Endometrial microvascular endothelial cells (primary cell): ENCODE measurements at regions not wholly inside any gene's neighbourhood (a gene's known extent, or its start where the extent isn't known, plus 50 kb on each side); places are given as distances from the start of the nearest gene placed in this dataset.

Experiments used
- in situ Hi-C: cut with HindIII; loops from 2 replicates; pipeline ENCODE4 v1.10.0; 2017; ENCODE audit warnings: low sequenced_read_pairs, low pct_unique_long_range_greater_than_20kb; ENCODE audit errors: inconsistent ontology term

DNA sequence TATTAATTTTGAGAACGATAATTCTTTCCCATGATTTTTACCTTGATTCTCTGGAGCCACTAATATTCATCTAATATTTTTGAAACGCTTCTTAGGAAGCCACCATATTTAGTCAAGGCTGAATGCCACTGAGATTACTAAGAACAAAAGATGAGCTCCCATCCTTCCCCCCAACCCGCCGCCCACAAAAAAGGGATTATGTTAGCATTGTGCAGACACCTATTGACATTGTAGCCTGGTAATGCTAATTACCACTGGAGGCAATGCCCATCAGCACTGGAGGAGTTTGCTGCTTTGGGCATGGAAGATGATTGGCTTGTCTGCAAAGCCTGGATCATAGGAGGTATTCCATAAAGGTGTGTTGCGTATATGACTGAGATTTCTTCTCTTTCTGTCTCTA, 739.1 kb upstream of the WWC1 start:
- in situ Hi-C loops, result no loop called here

DNA sequence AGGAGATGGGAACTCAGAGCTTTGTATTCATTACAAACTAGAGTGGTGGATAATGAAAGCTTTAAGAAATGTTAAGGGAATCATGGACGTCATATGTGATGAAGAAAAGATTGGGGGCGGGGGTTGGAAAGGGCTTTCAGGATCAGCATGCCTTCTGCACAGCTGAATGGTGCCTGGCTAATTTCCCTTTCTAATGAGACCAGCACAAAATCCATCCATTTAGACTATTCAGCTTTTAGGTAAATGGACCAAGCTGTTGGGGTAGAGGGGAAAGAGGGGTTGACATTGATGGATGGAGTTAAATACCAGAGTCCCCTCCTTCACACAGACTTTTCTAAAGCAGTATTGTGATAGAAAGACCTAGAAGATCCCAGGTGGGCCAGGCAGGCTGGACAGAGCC, 737.9 kb upstream of the WWC1 start:
- in situ Hi-C loops, result no loop called here

DNA sequence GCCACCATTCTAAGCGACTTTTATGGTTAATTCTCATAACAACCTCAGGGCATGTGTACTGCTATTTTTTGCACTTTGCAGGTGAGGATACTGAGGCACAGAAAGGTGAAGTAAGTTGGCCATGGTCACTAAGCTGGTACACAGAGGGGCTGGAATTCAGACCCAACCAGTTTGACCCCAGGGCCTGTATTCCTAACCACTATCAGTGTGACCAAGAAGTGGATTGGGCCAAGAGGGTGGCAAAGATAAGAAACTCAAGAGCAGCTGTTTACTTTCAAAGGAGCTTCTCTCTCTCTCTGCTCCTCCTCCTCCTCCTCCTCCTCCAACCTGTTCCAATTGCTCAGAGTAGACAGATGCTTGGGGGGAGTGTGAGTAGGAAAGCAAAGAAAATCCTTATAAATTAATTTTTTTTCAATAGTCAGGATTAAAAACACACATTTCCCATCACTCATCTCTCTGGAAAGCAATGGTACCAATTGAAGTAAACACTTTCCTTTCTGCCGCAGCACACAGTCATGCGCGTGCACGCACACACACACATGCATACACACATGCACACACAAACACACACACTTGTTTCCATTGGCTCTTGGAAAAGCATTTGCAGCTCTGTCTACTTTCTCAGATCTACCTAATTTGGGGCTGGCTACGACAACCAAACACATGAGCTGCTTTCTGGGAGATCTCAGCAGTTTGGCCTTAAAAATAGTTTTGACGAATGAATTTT, 736.7 kb upstream of the WWC1 start:
- in situ Hi-C loops, result no loop called here

DNA sequence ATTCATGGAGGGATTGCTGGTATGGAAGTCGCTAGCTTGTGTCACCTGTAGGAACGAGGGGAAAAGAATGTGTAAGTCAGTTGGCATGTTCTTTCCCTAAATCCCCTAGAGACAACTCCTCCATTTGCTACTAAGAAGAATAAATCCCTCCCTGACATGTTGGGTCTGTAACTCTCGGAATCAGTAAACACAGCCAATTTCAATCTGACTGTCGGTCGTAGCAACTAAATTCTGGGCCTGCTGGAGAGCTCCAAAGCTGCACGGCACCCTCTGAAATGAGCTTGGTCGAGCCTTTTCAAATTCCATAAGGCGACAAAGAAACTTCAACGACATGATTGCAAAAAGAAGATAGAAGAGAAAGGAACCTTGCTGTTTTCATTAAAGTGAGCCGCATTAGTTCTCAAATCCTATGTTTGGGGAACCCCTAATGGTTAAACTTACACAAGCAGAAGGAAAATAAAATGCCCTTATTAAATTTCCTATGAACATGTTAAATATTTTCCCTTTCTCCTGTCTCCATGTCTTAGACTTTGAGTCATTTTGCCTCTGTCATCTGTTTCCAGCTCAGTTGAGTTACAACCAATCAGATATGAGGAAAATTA, 735.8 kb upstream of the WWC1 start:
- in situ Hi-C loops, result no loop called here

DNA sequence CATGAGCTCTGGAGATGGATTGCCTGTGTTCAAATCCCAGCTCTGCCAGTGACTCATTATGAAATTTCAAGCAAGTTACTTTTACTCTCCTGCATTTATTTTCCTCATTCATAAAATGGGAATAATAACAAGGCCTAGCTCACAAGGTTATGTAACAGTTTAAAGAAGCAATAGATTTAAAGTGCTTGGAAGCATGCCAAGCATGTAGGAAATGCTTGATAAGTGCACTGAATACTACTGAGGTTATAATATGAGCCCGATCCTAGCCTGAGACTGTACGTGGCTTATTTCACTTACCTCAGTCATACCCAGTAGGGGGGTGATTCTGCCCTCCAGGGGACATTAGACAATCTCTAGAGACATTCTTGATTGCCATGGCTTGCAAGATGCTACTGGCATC, 734.1 kb upstream of the WWC1 start:
- in situ Hi-C loops, result no loop called here

DNA sequence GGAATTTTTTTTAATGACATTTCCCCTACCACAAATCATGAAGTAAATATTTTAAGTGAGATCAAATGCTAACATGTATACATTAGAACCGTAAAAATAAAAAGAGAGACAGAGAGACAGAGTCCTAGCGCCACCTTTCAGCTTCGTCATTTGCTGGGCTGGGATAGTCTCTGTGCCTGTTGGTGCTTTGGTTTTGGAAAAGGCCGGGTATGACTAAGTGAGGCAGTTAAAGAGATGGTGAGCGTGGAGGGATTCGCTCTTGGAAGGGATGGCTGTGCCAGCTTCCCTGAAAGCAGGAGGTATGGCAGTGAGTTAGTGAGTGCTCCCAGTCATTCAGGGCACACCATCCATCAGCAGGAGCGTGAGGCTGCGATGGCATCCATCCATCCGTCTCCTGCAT, 729.6 kb upstream of the WWC1 start:
- in situ Hi-C loops, result no loop called here

DNA sequence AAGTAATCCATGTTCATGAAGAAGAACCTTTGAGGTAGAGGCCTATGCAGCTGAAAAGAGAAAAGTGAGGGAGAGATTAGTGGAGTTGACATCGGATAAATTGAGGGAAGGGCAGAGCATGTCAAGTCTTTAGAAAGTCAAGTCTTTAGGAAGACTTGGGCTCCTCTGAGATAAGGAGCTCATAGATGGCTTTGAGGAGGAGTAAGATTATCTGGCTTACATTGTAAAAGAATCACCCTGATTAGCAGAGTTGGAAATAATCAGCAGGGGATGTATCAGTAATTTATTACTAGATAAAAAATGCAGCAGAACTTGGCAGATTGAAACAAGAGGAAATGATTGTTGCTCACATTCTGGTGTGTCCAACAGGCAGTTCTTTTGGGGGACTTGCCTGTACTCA, 727.2 kb upstream of the WWC1 start:
- in situ Hi-C loops, result no loop called here

DNA sequence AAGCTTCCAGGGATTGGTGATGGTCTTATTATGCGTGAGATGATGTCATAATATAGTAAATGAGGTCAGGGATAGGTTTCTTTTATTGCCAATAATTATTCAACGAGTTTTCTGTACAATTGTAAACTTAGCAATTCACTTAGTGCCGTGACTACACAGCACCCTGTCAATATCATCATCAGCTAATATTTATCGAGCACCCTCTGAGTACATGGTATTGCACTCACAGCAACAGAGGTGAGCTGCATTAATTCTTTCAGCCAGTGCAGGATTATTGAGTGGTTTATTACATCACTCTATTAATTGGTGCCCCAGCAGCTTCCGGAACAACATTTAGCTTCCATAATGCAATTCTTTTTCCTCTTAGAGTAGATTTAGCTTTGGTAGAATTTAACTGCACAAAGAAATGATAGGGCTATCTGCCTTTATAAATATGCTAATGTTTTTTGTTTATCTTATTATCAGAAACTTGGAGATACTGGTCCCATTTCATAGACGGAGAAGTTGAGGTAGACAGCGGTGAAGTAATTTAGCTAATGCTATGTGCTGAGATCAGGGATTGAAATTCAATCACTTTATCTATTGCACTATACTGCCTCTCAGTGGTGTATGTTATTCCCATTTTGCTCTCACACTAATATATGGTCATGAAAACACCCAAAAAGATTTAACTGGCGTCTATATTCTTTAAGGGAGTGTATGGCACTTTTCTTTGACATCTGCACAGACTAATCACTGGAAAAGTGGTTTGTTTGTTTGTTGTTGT, 726.1 kb upstream of the WWC1 start:
- in situ Hi-C loops, result no loop called here

DNA sequence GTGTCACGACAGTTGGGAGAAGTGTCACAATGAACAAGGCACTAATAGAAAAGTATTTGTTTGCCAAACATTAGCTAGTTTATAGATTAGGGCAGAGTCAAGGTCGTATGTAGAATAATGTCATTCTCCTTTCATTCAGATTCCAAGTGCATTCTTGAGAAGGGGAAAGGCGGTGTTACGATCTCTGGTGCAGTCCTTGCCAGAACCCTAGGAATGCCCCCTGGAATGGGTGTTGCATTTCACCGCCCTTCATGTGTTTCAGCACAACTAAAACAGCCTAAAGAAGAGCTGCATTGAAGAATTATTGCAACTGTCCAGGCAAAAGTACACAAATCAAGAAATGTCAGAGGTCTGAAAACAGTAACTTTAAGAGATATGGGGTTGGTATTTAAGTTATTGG, 721.0 kb upstream of the WWC1 start:
- in situ Hi-C loops, result no loop called here

DNA sequence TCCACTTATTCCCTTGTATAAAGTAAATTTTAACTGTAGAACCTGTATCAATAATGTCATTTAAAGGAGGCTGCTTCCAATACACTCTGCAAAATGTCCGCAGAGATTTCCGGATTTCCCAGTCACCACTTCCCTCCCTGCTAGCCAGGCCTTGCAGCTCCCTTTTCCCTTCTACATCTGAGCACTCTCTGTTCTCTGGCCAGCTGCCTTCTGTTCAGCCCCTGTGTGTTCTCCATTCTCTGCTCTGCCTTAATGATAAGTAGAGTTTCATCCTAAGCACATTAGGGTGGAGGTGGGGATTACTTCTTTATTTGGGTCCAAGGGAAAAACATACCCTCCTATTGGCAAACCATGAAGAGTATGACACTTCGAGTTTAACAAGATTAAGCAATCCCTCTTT, 719.6 kb upstream of the WWC1 start:
- in situ Hi-C loops, result no loop called here

DNA sequence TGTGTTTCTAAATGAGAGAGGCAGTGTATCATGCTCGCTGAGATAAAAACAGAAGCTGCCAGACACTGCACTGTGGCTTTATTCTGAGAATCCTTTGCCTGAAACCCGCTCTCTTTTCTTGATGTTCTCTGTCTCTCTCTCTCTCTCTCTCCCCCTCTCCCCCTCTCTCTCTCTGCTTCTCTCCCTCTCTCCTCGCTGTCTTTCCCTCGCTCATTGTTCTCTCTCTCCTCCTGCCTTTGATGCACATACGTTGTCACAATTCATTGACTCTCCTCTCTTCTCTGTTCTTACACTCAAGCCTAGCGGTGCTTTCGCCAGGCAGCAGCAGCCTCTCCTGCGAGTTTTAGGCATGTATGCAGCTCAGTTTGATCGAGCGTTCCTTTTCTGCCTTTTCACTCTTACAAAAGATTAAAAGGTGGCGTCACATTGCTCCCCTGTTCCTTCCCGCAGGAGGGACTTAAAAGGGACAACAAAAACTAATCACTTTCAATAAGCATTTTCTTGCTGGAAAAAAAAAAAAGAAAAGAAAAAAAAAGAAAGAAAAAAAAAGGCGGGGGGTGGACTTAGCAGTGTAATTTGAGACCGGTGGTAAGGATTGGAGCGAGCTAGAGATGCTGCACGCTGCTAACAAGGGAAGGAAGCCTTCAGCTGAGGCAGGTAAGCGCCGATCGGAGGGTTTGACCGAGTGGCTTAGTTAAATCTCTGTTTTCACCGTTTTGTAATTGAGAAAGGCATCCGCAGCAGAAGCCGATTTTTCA, 717.9 kb upstream of the WWC1 start:
- in situ Hi-C loops, result no loop called here

DNA sequence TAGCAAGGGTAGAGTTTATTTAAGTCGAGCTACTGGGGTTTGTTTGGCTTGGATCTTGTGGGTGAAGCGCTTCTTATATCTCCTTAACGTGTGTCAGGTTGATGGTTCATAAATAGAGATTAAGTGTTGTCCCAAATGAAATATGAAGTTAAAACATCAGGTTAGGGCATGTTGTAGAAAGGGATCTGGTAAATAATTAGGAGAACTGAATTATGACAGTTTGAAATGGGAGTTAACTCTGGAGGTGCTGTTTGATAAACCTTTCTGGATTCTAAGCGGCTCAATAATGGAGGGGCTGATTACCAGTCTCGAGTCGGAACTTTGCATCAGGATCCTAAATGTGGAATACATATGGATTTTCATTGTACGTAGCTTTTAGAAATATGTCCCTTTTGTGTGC, 717.0 kb upstream of the WWC1 start:
- in situ Hi-C loops, result no loop called here

DNA sequence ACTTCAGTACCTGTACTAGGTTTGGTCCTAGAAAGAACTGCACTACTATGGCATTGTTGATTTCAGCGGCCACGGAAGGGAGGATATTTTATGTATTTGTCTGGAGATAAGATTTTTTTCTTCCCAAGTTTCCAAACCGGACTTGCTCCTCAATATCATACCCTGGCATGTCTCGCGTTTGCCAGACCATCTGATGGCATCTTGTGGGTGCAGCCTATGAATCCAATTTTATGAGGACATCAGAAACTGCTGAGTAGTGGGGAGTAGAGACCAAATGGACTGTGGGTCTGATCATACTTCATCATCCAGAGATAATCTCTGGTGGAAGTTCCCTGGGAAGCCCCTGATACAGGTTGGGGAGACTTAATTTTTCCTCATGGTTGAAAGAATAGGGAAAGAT, 716.1 kb upstream of the WWC1 start:
- in situ Hi-C loops, result no loop called here

DNA sequence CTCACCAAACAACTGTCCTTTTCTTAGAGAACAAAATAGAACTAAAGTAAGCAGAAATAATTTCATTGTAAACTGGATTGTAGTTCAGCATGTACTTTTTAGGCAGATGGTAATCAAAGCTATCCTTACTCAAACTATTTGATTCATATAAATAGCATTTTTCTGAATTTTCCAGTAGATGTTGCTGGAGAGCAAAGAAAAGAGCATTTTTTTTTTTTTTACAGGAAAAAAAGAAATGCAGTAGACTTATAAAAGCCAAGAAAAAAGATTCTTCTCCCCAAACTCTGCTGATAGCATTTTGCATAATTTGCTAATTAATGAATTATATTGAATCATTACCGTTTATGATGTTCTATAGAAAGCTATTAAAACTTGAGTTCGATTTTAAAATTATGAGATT, 715.3 kb upstream of the WWC1 start:
- in situ Hi-C loops, result no loop called here

DNA sequence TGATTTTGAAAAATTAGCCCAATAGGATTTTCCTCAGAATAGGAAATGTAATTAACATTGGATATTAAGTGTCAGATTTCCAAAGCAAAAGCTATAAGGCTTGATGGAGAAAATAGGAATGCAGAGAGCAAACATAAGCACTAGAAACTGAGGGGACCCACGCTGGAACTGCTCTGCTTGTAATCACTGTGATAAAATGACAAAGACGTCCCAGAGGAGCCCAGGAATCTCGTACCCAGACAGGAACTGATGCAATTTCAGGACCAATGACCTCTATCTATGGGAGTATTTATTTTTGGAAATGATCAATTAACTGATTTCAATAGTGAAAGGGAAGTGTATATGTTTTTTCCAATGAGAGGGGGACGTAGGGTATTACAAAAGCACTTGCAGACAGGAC, 714.5 kb upstream of the WWC1 start:
- in situ Hi-C loops, result no loop called here

DNA sequence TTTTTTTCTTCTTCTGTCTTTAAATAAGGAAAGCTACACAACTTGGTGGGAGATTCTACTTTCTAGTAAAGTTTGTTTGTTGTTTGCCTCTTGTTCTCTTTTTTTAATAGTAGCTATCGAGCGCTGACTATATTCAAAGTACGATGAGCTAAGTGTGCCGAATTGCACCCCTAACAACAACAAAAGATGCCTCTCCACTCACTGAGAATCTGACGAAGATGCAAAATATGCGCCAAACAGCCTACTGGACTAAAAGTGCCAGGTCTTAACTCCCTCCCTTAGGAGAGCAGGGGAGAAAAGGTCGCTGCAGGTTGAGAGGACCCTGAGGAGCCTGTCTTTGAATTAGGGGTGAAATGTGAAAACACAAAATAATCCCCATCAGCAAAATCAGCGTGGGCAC, 713.8 kb upstream of the WWC1 start:
- in situ Hi-C loops, result no loop called here

DNA sequence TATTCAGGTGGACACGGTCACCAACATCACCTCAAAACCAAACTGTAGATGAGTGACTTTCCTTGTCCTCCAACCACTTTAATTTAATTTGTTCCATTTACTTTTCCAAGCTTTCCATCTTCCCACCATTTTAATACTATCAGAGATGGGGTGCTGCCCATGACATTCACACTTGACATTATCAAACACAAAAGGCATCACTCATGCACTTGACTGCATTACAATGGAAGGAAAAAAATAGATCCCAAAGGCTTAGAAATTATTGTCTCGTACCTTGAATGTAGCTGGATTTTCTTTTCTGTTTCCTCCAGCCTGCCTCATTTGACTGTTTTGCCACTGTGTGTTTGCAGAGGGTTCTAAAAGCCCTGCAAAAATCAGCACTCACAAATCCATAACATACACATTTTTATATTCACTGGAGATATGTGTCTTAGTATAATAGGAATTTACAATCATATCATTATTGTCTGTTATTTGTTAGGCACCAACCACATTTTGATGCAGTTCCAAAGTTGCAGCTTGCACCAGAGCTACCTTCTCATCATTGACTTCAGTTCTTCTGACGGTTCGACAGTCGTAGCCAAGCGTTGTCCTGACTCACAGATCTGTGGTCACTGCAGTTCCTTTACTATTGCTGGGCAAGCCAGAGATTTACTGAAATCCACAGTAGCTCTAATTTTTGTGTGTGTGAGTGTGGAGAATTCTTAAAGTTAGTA, 712.3 kb upstream of the WWC1 start:
- in situ Hi-C loops, result no loop called here

DNA sequence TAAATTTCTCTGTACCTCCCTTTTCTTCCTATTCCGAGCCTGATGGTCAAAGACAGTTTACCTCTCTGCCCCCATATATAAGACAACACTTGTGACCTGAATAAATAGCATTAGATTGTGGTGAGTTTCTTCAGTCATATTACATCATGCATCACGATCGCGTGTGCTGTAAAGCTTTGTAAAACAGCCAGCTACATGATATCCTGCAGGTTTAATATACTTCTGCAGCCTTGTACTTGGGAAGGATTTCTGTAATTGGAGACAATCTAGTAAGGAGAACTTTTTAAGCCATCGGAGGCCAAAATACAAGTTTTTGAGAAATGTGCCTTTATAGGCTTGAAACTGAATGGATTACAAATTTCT, 711.8 kb upstream of the WWC1 start:
- in situ Hi-C loops, result no loop called here

DNA sequence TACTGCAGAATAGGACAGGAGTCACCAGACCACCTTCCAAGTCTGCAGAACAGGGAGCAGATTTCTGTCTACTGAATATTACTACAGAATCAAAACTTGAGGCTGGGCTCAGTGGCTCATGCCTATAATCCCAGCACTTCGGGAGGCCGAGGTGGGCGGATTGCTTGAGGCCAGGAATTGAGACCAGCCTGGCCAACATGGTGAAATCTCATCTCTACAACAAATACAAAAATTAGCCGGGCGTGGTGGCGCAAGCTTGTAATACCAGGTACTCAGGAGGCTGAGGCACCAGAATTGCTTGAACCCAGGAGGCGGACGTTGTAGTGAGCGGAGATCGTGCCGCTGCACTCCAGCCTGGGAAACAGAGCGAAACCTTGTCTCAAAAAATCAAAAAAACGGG, 710.8 kb upstream of the WWC1 start:
- in situ Hi-C loops, result no loop called here
